GM12864 (cell line): ENCODE measurements at regions not wholly inside any gene's neighbourhood (a gene's known extent, or its start where the extent isn't known, plus 50 kb on each side); places are given as distances from the start of the nearest gene placed in this dataset.
"Not testable (repeated sequence)": the region's sequence is repeated elsewhere in the genome, so short reads cannot be mapped to it uniquely, and the experiment has no call there.

Source experiments
- DNase-seq: peaks from one replicate; pipeline ENCODE4 v3.0.0-alpha.2; 2011; ENCODE audit warnings: low read depth
- H3K4me3 ChIP-seq: 2 replicates; pipeline ENCODE4 v1.5.1; 2011; ENCODE audit warnings: mild to moderate bottlenecking, low read depth, low read length, control low read depth
- TF ChIP-seq, protein P1 (sequence below): IDR thresholded peaks from 2 replicates; pipeline ENCODE4 v1.5.1; 2011; ENCODE audit warnings: low read depth, mild to moderate bottlenecking, moderate library complexity, low read length, control low read depth, inconsistent platforms; ENCODE audit errors: missing control alignments

GRCh38 chr1:181249186-181249585, 160.7 kb downstream of the IER5 start:
- DNase-seq: no peak
- no peak overlapping the region for H3K4me3 ChIP-seq
- TF ChIP-seq, protein P1, sequence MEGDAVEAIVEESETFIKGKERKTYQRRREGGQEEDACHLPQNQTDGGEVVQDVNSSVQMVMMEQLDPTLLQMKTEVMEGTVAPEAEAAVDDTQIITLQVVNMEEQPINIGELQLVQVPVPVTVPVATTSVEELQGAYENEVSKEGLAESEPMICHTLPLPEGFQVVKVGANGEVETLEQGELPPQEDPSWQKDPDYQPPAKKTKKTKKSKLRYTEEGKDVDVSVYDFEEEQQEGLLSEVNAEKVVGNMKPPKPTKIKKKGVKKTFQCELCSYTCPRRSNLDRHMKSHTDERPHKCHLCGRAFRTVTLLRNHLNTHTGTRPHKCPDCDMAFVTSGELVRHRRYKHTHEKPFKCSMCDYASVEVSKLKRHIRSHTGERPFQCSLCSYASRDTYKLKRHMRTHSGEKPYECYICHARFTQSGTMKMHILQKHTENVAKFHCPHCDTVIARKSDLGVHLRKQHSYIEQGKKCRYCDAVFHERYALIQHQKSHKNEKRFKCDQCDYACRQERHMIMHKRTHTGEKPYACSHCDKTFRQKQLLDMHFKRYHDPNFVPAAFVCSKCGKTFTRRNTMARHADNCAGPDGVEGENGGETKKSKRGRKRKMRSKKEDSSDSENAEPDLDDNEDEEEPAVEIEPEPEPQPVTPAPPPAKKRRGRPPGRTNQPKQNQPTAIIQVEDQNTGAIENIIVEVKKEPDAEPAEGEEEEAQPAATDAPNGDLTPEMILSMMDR: no peak

GRCh38 chr1:181250038-181250437, 161.5 kb downstream of the IER5 start:
- TF ChIP-seq, protein P1: no peak
- no peak for DNase-seq
- no peak overlapping the region for H3K4me3 ChIP-seq

GRCh38 chr1:181251001-181251712, 162.7 kb downstream of the IER5 start:
- no peak overlapping the region for H3K4me3 ChIP-seq
- DNase-seq: no peak

DNA sequence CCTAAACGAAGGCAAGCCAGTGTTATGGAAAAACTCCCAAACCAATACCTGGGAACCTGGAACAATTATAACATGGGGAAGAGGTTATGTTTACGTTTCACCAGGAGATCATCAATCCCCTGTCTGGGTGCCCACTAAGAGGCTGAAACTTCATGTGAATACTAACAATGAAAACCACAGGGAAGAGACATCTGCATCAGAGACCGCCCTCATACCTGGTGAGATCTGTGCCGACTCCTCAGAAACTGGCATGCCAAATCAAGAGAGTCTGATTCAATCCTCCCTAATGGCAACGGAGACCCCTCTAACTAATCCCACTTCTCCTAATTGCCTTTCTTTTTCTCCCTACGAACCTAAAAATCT, 163.2 kb downstream of the IER5 start:
- DNase-seq: no peak
- H3K4me3 ChIP-seq: no peak overlapping the region
- TF ChIP-seq, protein P1: no peak

More at GRCh38 chr1:181251001-181251712, 162.7 kb downstream of the IER5 start:
- TF ChIP-seq, protein P1: no peak

DNA sequence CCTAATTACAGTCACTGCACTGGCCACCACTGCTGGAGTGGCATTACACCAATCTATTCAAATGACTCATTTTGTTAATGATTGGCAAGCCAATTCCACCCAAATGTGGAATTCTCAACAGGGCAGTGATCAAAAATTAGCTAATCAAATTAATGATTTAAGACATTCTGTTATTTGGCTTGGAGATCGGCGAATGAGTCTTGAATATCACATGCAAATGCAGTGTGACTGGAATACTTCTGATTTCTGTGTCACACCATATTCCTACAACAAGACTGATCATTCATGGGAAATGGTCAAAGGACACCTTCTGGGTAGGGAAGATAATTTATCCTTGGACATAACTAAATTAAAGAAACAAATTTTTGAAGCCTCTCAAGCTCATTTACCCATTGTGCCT, 165.1 kb downstream of the IER5 start:
- not testable (repeated sequence) for H3K4me3 ChIP-seq

GRCh38 chr1:181255270-181255929, 166.9 kb downstream of the IER5 start:
- H3K4me3 ChIP-seq: no peak overlapping the region
- TF ChIP-seq, protein P1: no peak
- no peak for DNase-seq

More for the DNA sequence above, 165.1 kb downstream of the IER5 start:
- DNase-seq: not testable (repeated sequence)

GRCh38 chr1:181257117-181257516, 168.6 kb downstream of the IER5 start:
- no peak for DNase-seq
- H3K4me3 ChIP-seq: no peak overlapping the region
- TF ChIP-seq, protein P1: no peak
